AG04450 (cell line): ENCODE measurements at regions not wholly inside any gene's neighbourhood (a gene's known extent, or its start where the extent isn't known, plus 50 kb on each side); places are given as distances from the start of the nearest gene placed in this dataset.

Experiments
- CTCF ChIA-PET: fragments of 300-600, 350-600 bp; formaldehyde crosslinking; extraction: SDS; loops from one replicate; lab custom pipeline; 2022; ENCODE audit warnings: antibody characterized with exemption, inconsistent platforms; lab: Charles Lee
- POLR2A ChIA-PET: fragments of 350-600 bp; formaldehyde crosslinking; extraction: SDS; loops from one replicate; lab custom pipeline; 2021; ENCODE audit warnings: antibody characterized with exemption, inconsistent platforms; lab: Yijun Ruan, JAX
- DNase-seq: peaks from one replicate; pipeline ENCODE4 v3.0.0-alpha.2; 2011; ENCODE audit warnings: low read depth, low spot score
- H3K27ac ChIP-seq: one replicate; pipeline ENCODE4 v1.5.1; 2012; ENCODE audit warnings: low read depth, low read length, control low read depth
- H3K27me3 ChIP-seq: one replicate; pipeline ENCODE4 v1.6.0; 2012; ENCODE audit warnings: low read length; ENCODE audit not compliant: control insufficient read depth, insufficient read depth
- H3K4me3 ChIP-seq: 2 replicates; pipeline ENCODE4 v1.5.1; 2011; ENCODE audit warnings: mild to moderate bottlenecking, low read depth, low read length, control low read depth
- H3K9me3 ChIP-seq: 2 replicates; pipeline ENCODE4 v1.5.1; 2012; ENCODE audit warnings: low read length; ENCODE audit not compliant: control insufficient read depth, insufficient read depth
- CTCF ChIP-seq: IDR thresholded peaks from 2 replicates; pipeline ENCODE4 v1.5.1; 2011; ENCODE audit warnings: low read depth, low read length, control low read depth, inconsistent platforms

DNA sequence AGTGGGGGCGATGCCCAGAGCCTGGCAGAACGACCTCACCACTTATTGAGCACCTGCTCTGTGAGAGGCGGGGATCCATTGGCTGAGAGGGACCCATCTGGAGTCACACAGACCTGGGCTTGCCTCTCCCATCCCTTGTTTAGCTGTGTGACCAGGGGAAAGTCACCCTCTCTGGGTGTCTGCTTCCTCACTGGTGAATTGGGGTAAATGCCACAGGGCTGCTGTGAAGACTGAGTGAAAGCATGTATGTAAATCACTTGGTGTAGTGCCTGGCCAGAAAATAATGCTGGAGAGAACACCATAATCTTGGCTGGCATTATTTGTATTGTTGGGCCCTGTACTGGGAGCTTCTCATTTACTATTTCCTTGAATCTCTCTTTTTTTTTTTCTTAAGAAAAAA lies 83.4 kb upstream of the PRL start:
- H3K27me3 ChIP-seq: no peaks in the 10 kb centered on the region
- DNase-seq: no peak
- no peak overlapping the region for H3K4me3 ChIP-seq
- no peak overlapping the region for H3K27ac ChIP-seq
- ChIA-PET CTCF (interaction anchor here (1.0 kb wide), 1 partner anchor 14 kb away, joined by 4 read pairs; no protein-coding TSS in a partner anchor), POLR2A (no interaction called here)
- TF ChIP-seq CTCF: no peak
- H3K9me3 ChIP-seq: no peaks in the 10 kb centered on the region

DNA sequence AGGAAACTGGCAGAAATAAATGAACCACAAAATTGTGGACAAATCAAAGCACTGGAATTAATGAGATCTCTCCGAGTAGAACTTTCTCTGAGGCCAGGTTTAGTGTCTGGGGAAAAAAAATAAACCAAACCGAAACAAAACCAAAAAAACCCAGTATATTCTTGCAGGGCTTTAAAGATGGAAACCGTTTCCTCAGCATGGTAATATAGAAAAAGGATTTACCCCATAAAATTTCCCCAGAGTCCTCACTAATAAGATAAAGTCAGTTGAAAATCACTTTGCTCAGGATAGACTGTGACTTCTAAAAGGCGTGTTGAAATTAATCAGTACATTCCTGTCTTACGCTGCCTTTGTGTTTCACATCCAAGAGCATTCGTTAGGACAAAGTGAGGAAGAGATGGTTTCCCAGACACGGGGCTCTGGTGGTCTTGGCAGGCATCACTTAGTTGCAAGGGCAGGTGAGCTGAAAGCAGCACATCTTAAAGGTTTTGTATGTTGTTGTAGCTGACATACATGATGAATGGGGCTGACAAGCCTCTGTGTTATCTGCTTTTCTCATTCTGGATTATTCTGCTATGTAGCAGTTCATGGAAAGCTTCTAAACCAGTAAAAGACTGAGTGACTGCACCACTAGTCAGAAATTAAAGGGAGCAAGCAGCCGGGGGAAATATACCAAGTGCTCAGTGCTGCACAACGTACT lies 85.2 kb upstream of the PRL start:
- no peaks in the 10 kb centered on the region for H3K9me3 ChIP-seq
- H3K27me3 ChIP-seq: no peaks in the 10 kb centered on the region
- DNase-seq: no peak
- no peak for TF ChIP-seq CTCF
- no peak overlapping the region for H3K4me3 ChIP-seq
- CTCF ChIA-PET: interaction anchor here (0.7 kb wide), 1 partner anchor 9 kb away, joined by 3 read pairs; no protein-coding TSS in a partner anchor
- no peak overlapping the region for H3K27ac ChIP-seq
- POLR2A ChIA-PET: no interaction called here

DNA sequence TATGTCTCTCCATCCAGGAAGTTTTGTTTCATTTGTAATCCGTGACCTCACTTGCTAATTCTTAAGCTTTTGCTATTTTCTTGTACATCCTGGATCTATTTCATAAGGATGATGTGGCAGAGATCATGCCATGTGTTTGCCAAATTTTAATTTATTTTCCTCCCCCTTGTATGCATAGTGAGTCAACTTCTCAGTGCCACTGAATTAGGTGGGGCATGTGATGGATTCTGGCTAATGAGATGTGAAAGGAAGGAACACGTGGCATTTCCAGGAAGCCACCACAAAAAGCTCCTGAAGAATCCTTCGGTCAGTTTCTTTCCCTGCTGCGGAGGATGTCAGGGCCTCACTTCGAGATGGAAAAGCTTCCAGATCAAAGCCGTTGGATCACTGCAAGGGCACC lies 86.2 kb upstream of the PRL start:
- POLR2A ChIA-PET: no interaction called here
- Histone ChIP-seq H3K27ac (no peak overlapping the region), H3K9me3 (no peaks in the 10 kb centered on the region), H3K27me3 (no peaks in the 10 kb centered on the region), H3K4me3 (no peak overlapping the region)
- CTCF ChIA-PET: no interaction called here
- no peak for DNase-seq
- TF ChIP-seq CTCF: no peak

DNA sequence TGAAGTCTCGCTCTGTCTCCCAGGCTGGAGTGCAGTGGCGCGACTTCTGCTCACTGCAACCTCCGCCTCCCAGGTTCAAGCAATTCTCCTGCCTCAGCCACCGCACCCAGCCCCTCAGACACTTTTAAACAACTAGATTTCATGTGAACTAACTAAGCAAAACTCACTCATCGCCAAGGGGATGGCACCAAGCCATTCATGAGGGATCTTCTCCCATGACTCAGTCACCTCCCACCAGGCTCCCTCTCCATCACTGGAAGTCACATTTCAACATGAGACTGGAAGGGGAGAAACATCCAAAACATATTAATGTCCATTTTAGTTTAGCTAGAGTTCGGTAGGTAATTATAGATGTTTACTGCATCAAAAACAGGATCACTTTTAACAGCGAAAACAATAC lies 95.9 kb upstream of the PRL start:
- TF ChIP-seq CTCF: no peak
- ChIA-PET CTCF (no interaction called here), POLR2A (no interaction called here)
- no peak overlapping the region for H3K4me3 ChIP-seq
- H3K27me3 ChIP-seq: no peaks in the 10 kb centered on the region
- DNase-seq: no peak
- H3K27ac ChIP-seq: no peak overlapping the region
- peaks cover 4% of the 10 kb centered on the region; the same call in 1 of the 2 replicates for H3K9me3 ChIP-seq

- Histone ChIP-seq H3K9me3 (peaks cover 4% of the 10 kb centered on the region; the same call in 1 of the 2 replicates), H3K4me3 (no peak overlapping the region), H3K27me3 (no peaks in the 10 kb centered on the region), H3K27ac (no peak overlapping the region)
- no peak for TF ChIP-seq CTCF
- no peak for DNase-seq
- ChIA-PET POLR2A (no interaction called here), CTCF (no interaction called here)
Measured at GRCh38 chr6:22394691-22395090, 97.9 kb upstream of the PRL start.
